Cardiac muscle cell (in vitro differentiated cells and primary cell): ENCODE measurements at regions not wholly inside any gene's neighbourhood (a gene's known extent, or its start where the extent isn't known, plus 50 kb on each side); places are given as distances from the start of the nearest gene placed in this dataset.

Experiments used
- DNase-seq, 2 donors: peaks; one replicate each; pipeline versions ENCODE4 v3.0.0 to v3.0.0-alpha.2; 2010 to 2017; ENCODE audit warnings: low read depth in 1 of 2, low spot score in 1 of 2
- H3K27ac ChIP-seq: fragments of 200-600 bp; sonication (generic); 2 replicates; pipeline ENCODE4 v1.5.1; 2016
- H3K27me3 ChIP-seq: fragments of 200-600 bp; sonication (generic); 2 replicates; pipeline ENCODE4 v1.6.0; 2016; ENCODE audit warnings: control low read depth
- H3K36me3 ChIP-seq: fragments of 200-600 bp; sonication (generic); 2 replicates; pipeline ENCODE4 v1.5.1; 2016; ENCODE audit warnings: control low read depth
- H3K4me1 ChIP-seq: fragments of 200-600 bp; sonication (generic); 2 replicates; pipeline ENCODE4 v1.8.1; 2017; ENCODE audit warnings: low read depth, mild to moderate bottlenecking, mixed run types
- H3K4me3 ChIP-seq: fragments of 200-600 bp; sonication (generic); 2 replicates; pipeline ENCODE4 v1.5.1; 2016; ENCODE audit warnings: mild to moderate bottlenecking
- H3K9me3 ChIP-seq: fragments of 200-600 bp; sonication (generic); 2 replicates; pipeline ENCODE4 v1.5.1; 2017; ENCODE audit warnings: low read depth, mild to moderate bottlenecking, control low read depth
- TF ChIP-seq, protein P1 (sequence below): IDR thresholded peaks from 2 replicates; pipeline ENCODE4 v1.5.1; 2012; ENCODE audit warnings: low read depth, mild to moderate bottlenecking, low read length

DNA sequence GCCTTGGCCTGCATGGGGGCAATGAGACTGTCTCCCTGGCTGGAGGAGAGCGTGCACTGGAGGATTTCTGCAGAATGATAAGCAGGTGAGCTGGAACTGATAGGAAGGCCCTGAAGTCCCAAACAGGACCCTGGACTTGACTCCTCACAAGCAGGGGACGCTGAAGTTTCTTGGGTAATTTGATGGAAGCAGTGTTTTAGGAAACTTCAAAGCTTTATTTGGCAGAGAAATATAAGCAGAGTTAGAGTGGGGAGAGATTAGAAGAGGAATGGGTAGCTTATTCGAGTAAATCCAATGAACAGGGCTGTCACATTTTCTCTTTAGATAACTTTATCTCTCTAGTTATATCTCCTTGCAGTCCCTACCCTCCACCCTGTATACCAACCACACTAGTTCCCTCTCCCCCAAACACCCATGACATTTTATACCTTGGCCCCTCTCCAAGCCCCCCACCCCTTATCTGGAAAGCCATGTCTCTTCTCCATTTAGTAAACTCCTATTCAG lies 73.6 kb upstream of the IGFBP5 start:
- peaks cover 49% of the 10 kb centered on the region for H3K4me1 ChIP-seq
- no peak for DNase-seq
- H3K27me3 ChIP-seq: no peaks in the 10 kb centered on the region
- no peak overlapping the region for H3K4me3 ChIP-seq
- TF ChIP-seq, protein P1, sequence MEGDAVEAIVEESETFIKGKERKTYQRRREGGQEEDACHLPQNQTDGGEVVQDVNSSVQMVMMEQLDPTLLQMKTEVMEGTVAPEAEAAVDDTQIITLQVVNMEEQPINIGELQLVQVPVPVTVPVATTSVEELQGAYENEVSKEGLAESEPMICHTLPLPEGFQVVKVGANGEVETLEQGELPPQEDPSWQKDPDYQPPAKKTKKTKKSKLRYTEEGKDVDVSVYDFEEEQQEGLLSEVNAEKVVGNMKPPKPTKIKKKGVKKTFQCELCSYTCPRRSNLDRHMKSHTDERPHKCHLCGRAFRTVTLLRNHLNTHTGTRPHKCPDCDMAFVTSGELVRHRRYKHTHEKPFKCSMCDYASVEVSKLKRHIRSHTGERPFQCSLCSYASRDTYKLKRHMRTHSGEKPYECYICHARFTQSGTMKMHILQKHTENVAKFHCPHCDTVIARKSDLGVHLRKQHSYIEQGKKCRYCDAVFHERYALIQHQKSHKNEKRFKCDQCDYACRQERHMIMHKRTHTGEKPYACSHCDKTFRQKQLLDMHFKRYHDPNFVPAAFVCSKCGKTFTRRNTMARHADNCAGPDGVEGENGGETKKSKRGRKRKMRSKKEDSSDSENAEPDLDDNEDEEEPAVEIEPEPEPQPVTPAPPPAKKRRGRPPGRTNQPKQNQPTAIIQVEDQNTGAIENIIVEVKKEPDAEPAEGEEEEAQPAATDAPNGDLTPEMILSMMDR: no peak
- H3K9me3 ChIP-seq: no peaks in the 10 kb centered on the region
- no peak overlapping the region for H3K27ac ChIP-seq
- H3K36me3 ChIP-seq: no peaks in the 10 kb centered on the region

DNA sequence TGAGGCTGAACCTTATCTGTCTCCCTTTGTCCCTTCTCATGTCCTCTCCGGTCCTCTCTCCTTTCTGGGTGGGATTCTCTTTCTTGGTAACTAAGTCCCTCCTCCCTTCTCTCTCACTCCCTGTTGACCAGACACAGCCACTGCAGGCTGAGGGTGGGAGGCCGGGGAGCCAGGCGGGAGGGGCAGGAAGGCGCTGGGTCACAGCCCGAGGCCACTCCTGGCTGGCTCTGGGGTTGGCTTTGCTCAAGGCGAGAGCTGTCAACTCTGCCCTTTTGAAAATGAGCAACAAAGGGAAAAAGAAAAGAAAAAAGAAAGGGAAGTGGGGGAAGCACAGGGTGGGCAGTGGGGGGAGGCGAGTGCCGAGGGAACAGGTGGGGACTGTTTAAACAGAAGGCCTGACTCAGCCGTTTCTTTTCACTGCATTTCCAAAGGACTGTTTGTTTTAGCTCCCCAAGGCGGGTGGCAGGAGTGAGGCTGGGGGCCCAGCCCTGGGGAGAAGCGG lies 70.5 kb upstream of the IGFBP5 start:
- Histone ChIP-seq H3K9me3 (no peaks in the 10 kb centered on the region), H3K4me3 (no peak overlapping the region), H3K27me3 (no peaks in the 10 kb centered on the region), H3K4me1 (peaks cover 36% of the 10 kb centered on the region), H3K36me3 (no peaks in the 10 kb centered on the region), H3K27ac (peak overlapping the region; percentile 56)
- peak in 1 of 2 donors; percentile 69 for DNase-seq
- TF ChIP-seq, protein P1: no peak

- Histone ChIP-seq H3K4me3 (no peak overlapping the region), H3K9me3 (no peaks in the 10 kb centered on the region), H3K27ac (no peak overlapping the region), H3K4me1 (peaks cover 16% of the 10 kb centered on the region), H3K27me3 (no peaks in the 10 kb centered on the region), H3K36me3 (no peaks in the 10 kb centered on the region)
- TF ChIP-seq, protein P1: no peak
- no peak for DNase-seq
Measured at GRCh38 chr2:216763396-216763795, 68.0 kb upstream of the IGFBP5 start.

GRCh38 chr2:216761809-216762208 lies 66.5 kb upstream of the IGFBP5 start:
- H3K9me3 ChIP-seq: no peaks in the 10 kb centered on the region
- TF ChIP-seq, protein P1: no peak
- H3K4me3 ChIP-seq: no peak overlapping the region
- H3K36me3 ChIP-seq: no peaks in the 10 kb centered on the region
- no peaks in the 10 kb centered on the region for H3K27me3 ChIP-seq
- no peak for DNase-seq
- H3K4me1 ChIP-seq: peaks cover 16% of the 10 kb centered on the region
- H3K27ac ChIP-seq: no peak overlapping the region

DNA sequence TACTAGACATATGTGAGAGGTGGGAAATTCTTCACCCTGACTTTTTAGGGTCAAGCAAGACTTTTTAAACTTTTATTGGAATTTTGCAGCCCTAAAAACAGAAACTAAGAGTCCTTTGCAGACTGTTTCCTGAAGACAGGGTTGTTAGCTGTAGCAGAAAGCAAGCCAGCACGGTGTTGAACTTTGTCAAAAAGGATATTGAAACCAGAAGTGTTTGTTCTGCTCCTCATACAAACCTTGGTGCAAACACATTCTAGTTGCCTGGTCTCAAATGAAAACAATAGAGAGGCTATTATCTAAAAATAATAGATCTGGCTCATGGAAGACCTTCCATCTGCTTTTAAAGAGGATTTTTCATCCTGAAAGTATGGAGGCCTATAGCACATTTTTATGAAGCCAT lies 65.8 kb upstream of the IGFBP5 start:
- H3K36me3 ChIP-seq: no peaks in the 10 kb centered on the region
- peaks cover 10% of the 10 kb centered on the region for H3K4me1 ChIP-seq
- TF ChIP-seq, protein P1: no peak
- no peak overlapping the region for H3K4me3 ChIP-seq
- no peaks in the 10 kb centered on the region for H3K27me3 ChIP-seq
- H3K27ac ChIP-seq: no peak overlapping the region
- no peaks in the 10 kb centered on the region for H3K9me3 ChIP-seq
- no peak for DNase-seq
